Fibroblast of skin of scalp (primary cell): ENCODE measurements at regions not wholly inside any gene's neighbourhood (a gene's known extent, or its start where the extent isn't known, plus 50 kb on each side); places are given as distances from the start of the nearest gene placed in this dataset.
"Not testable (repeated sequence)": the region's sequence is repeated elsewhere in the genome, so short reads cannot be mapped to it uniquely, and the experiment has no call there.

Experiments used
- DNase-seq: peaks from one replicate; pipeline ENCODE4 v3.0.0-alpha.2; 2013

- not testable (repeated sequence) for DNase-seq
Measured at GRCh38 chr1:120277428-120278258, 101.3 kb upstream of the SEC22B start.

GRCh38 chr1:120276710-120277109, 100.4 kb upstream of the SEC22B start:
- DNase-seq = not testable (repeated sequence)

- not testable (repeated sequence) for DNase-seq
Measured at GRCh38 chr1:120274438-120274837, 98.1 kb upstream of the SEC22B start.

GRCh38 chr1:120273363-120273762, 97.0 kb upstream of the SEC22B start:
- DNase-seq = not testable (repeated sequence)

GRCh38 chr1:120272242-120272641, 95.9 kb upstream of the SEC22B start:
- DNase-seq = not testable (repeated sequence)

GRCh38 chr1:120271561-120272221, 95.4 kb upstream of the SEC22B start:
- not testable (repeated sequence) for DNase-seq

- DNase-seq = not testable (repeated sequence)
Measured at GRCh38 chr1:120267894-120268551, 91.7 kb upstream of the SEC22B start.

- not testable (repeated sequence) for DNase-seq
Measured at GRCh38 chr1:120264564-120264963, 88.2 kb upstream of the SEC22B start.

GRCh38 chr1:120262791-120263751, 86.8 kb upstream of the SEC22B start:
- not testable (repeated sequence) for DNase-seq

GRCh38 chr1:120257778-120258105, 81.4 kb upstream of the SEC22B start:
- not testable (repeated sequence) for DNase-seq

- DNase-seq = not testable (repeated sequence)
Measured at GRCh38 chr1:120257064-120257777, 80.9 kb upstream of the SEC22B start.

GRCh38 chr1:120250756-120251155, 74.4 kb upstream of the SEC22B start:
- not testable (repeated sequence) for DNase-seq

GRCh38 chr1:120248726-120249427, 72.6 kb upstream of the SEC22B start:
- DNase-seq = not testable (repeated sequence)

- not testable (repeated sequence) for DNase-seq
Measured at GRCh38 chr1:120248203-120248602, 71.9 kb upstream of the SEC22B start.

GRCh38 chr1:120243867-120244266, 67.5 kb upstream of the SEC22B start:
- DNase-seq = not testable (repeated sequence)

GRCh38 chr1:120242582-120242981, 66.3 kb upstream of the SEC22B start:
- DNase-seq = not testable (repeated sequence)

- not testable (repeated sequence) for DNase-seq
Measured at GRCh38 chr1:120241868-120242267, 65.5 kb upstream of the SEC22B start.

GRCh38 chr1:120240181-120240580, 63.9 kb upstream of the SEC22B start:
- not testable (repeated sequence) for DNase-seq

- not testable (repeated sequence) for DNase-seq
Measured at GRCh38 chr1:120239351-120239750, 63.0 kb upstream of the SEC22B start.

- DNase-seq = not testable (repeated sequence)
Measured at GRCh38 chr1:120238867-120239266, 62.5 kb upstream of the SEC22B start.

- not testable (repeated sequence) for DNase-seq
Measured at GRCh38 chr1:120233661-120234018, 57.3 kb upstream of the SEC22B start.
